ENCODE measurements at regions not wholly inside any gene's neighbourhood (a gene's known extent, or its start where the extent isn't known, plus 50 kb on each side); places are given as distances from the start of the nearest gene placed in this dataset.

- DNase-seq (ENCODE audit: low read depth, low spot score) = no peak
Measured at GRCh38 chr15:77541421-77542181, 91.1 kb downstream of the LINGO1 start.

GRCh38 chr15:77540312-77541060 is 92.2 kb downstream of the LINGO1 start:
- no peak for DNase-seq (ENCODE audit: low read depth, low spot score)

GRCh38 chr15:77538793-77539497 is 93.8 kb downstream of the LINGO1 start:
- no peak for DNase-seq (ENCODE audit: low read depth, low spot score)

- no peak for DNase-seq (ENCODE audit: low read depth, low spot score)
Measured at GRCh38 chr15:77538027-77538451, 94.7 kb downstream of the LINGO1 start.

- DNase-seq (ENCODE audit: low read depth, low spot score) = no peak
Measured at GRCh38 chr15:77537006-77537405, 95.7 kb downstream of the LINGO1 start.

- DNase-seq (ENCODE audit: low read depth, low spot score) = no peak
Measured at GRCh38 chr15:77535845-77536244, 96.9 kb downstream of the LINGO1 start.
